BLaER1 treated with 17β-estradiol and CSF1 and Interleukin-3, amounts not matched to agents 10 nM and 100 nM (cell line): ENCODE measurements at regions not wholly inside any gene's neighbourhood (a gene's known extent, or its start where the extent isn't known, plus 50 kb on each side); places are given as distances from the start of the nearest gene placed in this dataset.

Experiments used
- H3K27ac ChIP-seq, 11 experiments: shearing (Covaris generic); formaldehyde crosslinking; 2 replicates each; pipeline ENCODE4 v1.8.1; 2022
- H3K27me3 ChIP-seq, 11 experiments: shearing (Covaris generic); formaldehyde crosslinking; 2 replicates each; pipeline ENCODE4 v1.8.1; 2022
- H3K36me3 ChIP-seq, 11 experiments: shearing (Covaris generic); formaldehyde crosslinking; 2 replicates each; pipeline ENCODE4 v1.8.1; 2022
- H3K4me1 ChIP-seq, 10 experiments: shearing (Covaris generic); formaldehyde crosslinking; 2 replicates each; pipeline ENCODE4 v1.8.1; 2022
- H3K4me2 ChIP-seq, 11 experiments: shearing (Covaris generic); formaldehyde crosslinking; 2 replicates each; pipeline ENCODE4 v1.8.1; 2022
- H3K4me3 ChIP-seq, 10 experiments: shearing (Covaris generic); formaldehyde crosslinking; 2 replicates each; pipeline ENCODE4 v1.8.1; 2022
- H3K9ac ChIP-seq, 11 experiments: shearing (Covaris generic); formaldehyde crosslinking; 2 replicates each; pipeline ENCODE4 v1.8.1; 2022
- H3K9me3 ChIP-seq, 11 experiments: shearing (Covaris generic); formaldehyde crosslinking; replicated peaks in 1 of 11; 2 replicates each; pipeline ENCODE4 v1.8.1; 2022
- H4K20me1 ChIP-seq, 11 experiments: shearing (Covaris generic); formaldehyde crosslinking; 2 replicates each; pipeline ENCODE4 v1.8.1; 2022
- Cebpa-rat ChIP-seq, 11 experiments: shearing (Covaris generic); IDR thresholded peaks; 2 replicates each; pipeline ENCODE4 v1.8.1; 2022

DNA sequence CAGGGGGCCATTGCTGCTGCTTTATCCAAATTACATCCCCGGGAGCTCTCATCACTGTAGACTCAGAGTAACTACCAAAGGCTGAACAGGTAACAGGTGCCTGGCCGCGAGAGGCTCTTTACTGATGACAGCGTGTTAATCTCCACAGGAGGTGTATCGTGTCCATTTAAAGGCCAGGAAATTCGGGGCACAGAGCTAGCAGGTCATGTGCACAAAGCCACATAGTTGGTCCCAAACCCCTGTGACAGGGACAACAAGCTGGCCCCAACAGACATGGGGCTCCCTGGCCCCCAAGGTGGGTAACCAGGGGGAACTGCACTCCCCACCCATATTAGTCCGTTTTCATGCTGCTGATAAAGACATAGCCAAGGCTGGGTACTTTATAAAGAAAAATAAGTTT, 55.3 kb upstream of the RBFOX3 start:
- no peak for TF ChIP-seq Cebpa-rat (IDR thresholded peaks at IDR 0.05)
- Histone ChIP-seq H3K4me2 (no peak overlapping the region), H3K27me3 (peaks cover 0 to 9% (median 6%) of the 10 kb centered on the region in 11 experiments; a peak in 9 of 22 replicates)

DNA sequence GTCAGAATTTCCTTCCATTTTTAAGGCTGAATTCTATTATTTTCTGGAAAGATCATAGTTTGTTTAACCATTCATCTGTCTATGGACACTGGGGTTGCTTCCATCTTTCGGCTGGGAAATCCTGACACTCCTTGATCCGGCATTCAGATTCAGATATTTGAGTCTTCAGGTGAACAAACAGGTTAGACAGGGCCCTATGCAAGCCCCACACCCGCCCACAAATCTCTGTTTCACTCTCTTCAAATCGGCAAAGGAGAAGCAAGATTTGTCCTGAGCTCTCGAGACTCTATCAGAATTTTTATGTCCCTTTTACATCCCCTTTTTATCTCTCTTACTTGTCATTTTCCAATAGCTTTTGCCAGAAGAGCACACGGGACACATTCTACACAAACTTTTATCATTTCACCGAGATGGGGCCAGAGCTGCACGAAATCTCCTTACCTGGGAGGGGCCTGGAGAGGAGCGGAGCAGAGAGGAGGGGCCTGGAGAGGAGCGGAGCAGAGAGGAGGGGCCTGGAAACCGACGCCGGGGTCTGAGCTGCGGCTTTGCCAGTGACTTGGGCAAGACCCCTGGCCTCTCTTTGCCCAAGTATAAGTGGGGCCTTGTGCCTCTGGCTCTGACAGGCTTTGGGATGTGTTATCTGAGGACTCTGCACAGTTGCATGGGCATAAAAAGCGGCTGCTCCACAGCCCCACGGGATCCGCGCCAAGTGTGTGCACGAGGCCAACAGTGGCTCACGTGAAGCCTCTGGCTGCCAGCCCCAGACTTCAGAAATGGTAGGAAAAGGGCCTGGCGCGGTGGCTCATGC, 54.3 kb upstream of the RBFOX3 start:
- Histone ChIP-seq H3K4me3 (no peak overlapping the region), H3K4me1 (no peaks in the 10 kb centered on the region), H3K9me3 (peaks cover 12 to 22% (median 16%) of the 10 kb centered on the region in 11 experiments), H3K4me2 (no peak overlapping the region), H3K36me3 (no peaks in the 10 kb centered on the region), H3K27me3 (peaks cover 0 to 9% (median 6%) of the 10 kb centered on the region in 11 experiments; a peak in 9 of 22 replicates), H3K9ac (no peak overlapping the region), H4K20me1 (0 out of 22 replicates have a peak, but pooled peaks cover 0 to 4% (median 0%) of the 10 kb centered on the region in 11 experiments), H3K27ac (no peak overlapping the region)
- no peak for TF ChIP-seq Cebpa-rat (IDR thresholded peaks at IDR 0.05)

More for the DNA sequence above, 55.3 kb upstream of the RBFOX3 start:
- peaks cover 8 to 19% (median 14%) of the 10 kb centered on the region in 11 experiments for H3K9me3 ChIP-seq
- no peak overlapping the region for H3K4me3 ChIP-seq
- no peak overlapping the region for H3K27ac ChIP-seq
- 0 out of 22 replicates have a peak, but pooled peaks cover 0 to 4% (median 0%) of the 10 kb centered on the region in 11 experiments for H4K20me1 ChIP-seq
- no peaks in the 10 kb centered on the region for H3K36me3 ChIP-seq
- H3K9ac ChIP-seq: no peak overlapping the region
- H3K4me1 ChIP-seq: peaks cover 0 to 6% (median under 1%) of the 10 kb centered on the region in 10 experiments; a peak in 8 of 20 replicates

DNA sequence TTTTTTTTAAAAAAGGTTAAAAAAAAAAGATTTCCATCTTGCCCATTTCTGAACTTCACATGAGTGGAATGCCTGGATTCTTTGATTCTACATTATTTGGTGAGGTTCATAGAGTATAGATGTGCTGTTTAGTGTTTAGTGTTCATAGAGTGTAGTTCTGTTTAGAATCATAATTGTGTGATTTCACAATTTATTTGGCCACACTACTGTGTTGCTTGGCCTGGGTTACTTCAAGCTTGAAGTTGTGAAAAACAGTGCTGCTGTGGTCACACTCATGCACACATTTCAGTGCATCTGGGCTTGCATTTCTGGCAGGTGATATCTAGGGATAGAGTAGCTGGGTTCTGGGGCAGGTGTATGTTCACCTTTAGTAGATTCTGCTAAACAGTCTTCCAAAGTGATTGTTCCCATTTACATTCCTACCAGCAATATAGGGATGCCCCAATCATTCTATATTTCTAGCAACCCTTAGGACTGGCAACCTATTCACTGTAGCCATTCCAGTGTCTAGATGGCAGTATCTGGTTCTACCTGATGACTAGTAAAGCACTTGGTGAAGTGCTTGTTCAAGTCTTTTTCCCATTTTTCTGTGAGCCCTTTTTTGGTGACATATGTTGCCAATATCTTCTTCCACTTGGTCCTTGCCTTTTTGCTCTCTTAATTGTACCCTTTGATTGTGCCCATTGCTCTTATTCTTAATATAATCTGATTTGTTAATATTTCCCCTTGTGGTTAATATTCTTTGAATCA, 50.6 kb upstream of the RBFOX3 start:
- Histone ChIP-seq H3K27ac (no peak overlapping the region), H3K36me3 (no peaks in the 10 kb centered on the region), H3K9me3 (peaks cover 12 to 22% (median 16%) of the 10 kb centered on the region in 11 experiments), H3K4me3 (no peak overlapping the region), H3K27me3 (peaks cover 0 to 9% (median 6%) of the 10 kb centered on the region in 11 experiments; a peak in 9 of 22 replicates), H3K4me1 (peaks cover 0 to 4% (median 0%) of the 10 kb centered on the region in 10 experiments; a peak in 1 of 20 replicates), H3K9ac (no peak overlapping the region), H4K20me1 (no peaks in the 10 kb centered on the region), H3K4me2 (no peak overlapping the region)
- no peak for TF ChIP-seq Cebpa-rat (IDR thresholded peaks at IDR 0.05)
